ENCODE measurements at regions not wholly inside any gene's neighbourhood (a gene's known extent, or its start where the extent isn't known, plus 50 kb on each side); places are given as distances from the start of the nearest gene placed in this dataset.

GRCh38 chr4:60134099-60134498 lies 1066.0 kb upstream of the ADGRL3 start:
- DNase-seq (ENCODE audit: extremely low spot score, unreplicated experiment) = no peak
- Mint-ChIP-seq H3K27ac (ENCODE audit: unreplicated experiment) (no peak overlapping the region), H3K9me3 (ENCODE audit: unreplicated experiment) (no peaks in the 10 kb centered on the region), H3K4me1 (ENCODE audit: unreplicated experiment) (peaks cover 4% of the 10 kb centered on the region), H3K27me3 (ENCODE audit: unreplicated experiment) (no peaks in the 10 kb centered on the region), H3K4me3 (ENCODE audit: unreplicated experiment) (no peak overlapping the region), H3K36me3 (ENCODE audit: unreplicated experiment) (no peaks in the 10 kb centered on the region)
- no peak for TF ChIP-seq CTCF (IDR thresholded peaks at IDR 0.05)

GRCh38 chr4:60155088-60155487 lies 1045.0 kb upstream of the ADGRL3 start:
- Mint-ChIP-seq H3K36me3 (ENCODE audit: unreplicated experiment) (no peaks in the 10 kb centered on the region), H3K27ac (ENCODE audit: unreplicated experiment) (no peak overlapping the region), H3K4me1 (ENCODE audit: unreplicated experiment) (no peaks in the 10 kb centered on the region), H3K4me3 (ENCODE audit: unreplicated experiment) (no peak overlapping the region), H3K27me3 (ENCODE audit: unreplicated experiment) (peaks cover 15% of the 10 kb centered on the region), H3K9me3 (ENCODE audit: unreplicated experiment) (peaks cover 4% of the 10 kb centered on the region)
- TF ChIP-seq CTCF (IDR thresholded peaks at IDR 0.05) = no peak
- no peak for DNase-seq (ENCODE audit: extremely low spot score, unreplicated experiment)

GRCh38 chr4:60173103-60173502 lies 1027.0 kb upstream of the ADGRL3 start:
- no peak for TF ChIP-seq CTCF (IDR thresholded peaks at IDR 0.05)
- H3K4me3 Mint-ChIP-seq (ENCODE audit: unreplicated experiment) = no peak overlapping the region
- DNase-seq (ENCODE audit: extremely low spot score, unreplicated experiment) = no peak

GRCh38 chr4:60173718-60174117 lies 1026.4 kb upstream of the ADGRL3 start:
- H3K4me3 Mint-ChIP-seq (ENCODE audit: unreplicated experiment) = no peak overlapping the region
- no peaks in the 10 kb centered on the region for H3K36me3 Mint-ChIP-seq (ENCODE audit: unreplicated experiment)
- no peaks in the 10 kb centered on the region for H3K4me1 Mint-ChIP-seq (ENCODE audit: unreplicated experiment)
- no peak for TF ChIP-seq CTCF (IDR thresholded peaks at IDR 0.05)
- no peak for DNase-seq (ENCODE audit: extremely low spot score, unreplicated experiment)
- peaks cover 28% of the 10 kb centered on the region for H3K27me3 Mint-ChIP-seq (ENCODE audit: unreplicated experiment)
- H3K9me3 Mint-ChIP-seq (ENCODE audit: unreplicated experiment) = no peaks in the 10 kb centered on the region
- no peak overlapping the region for H3K27ac Mint-ChIP-seq (ENCODE audit: unreplicated experiment)

More at GRCh38 chr4:60173103-60173502, 1027.0 kb upstream of the ADGRL3 start:
- peaks cover 28% of the 10 kb centered on the region for H3K27me3 Mint-ChIP-seq (ENCODE audit: unreplicated experiment)
- H3K4me1 Mint-ChIP-seq (ENCODE audit: unreplicated experiment) = no peaks in the 10 kb centered on the region
- no peaks in the 10 kb centered on the region for H3K36me3 Mint-ChIP-seq (ENCODE audit: unreplicated experiment)
- H3K27ac Mint-ChIP-seq (ENCODE audit: unreplicated experiment) = no peak overlapping the region
- H3K9me3 Mint-ChIP-seq (ENCODE audit: unreplicated experiment) = no peaks in the 10 kb centered on the region

- Mint-ChIP-seq H3K36me3 (ENCODE audit: unreplicated experiment) (no peaks in the 10 kb centered on the region), H3K27me3 (ENCODE audit: unreplicated experiment) (peaks cover 32% of the 10 kb centered on the region), H3K4me1 (ENCODE audit: unreplicated experiment) (no peaks in the 10 kb centered on the region), H3K27ac (ENCODE audit: unreplicated experiment) (no peak overlapping the region), H3K9me3 (ENCODE audit: unreplicated experiment) (no peaks in the 10 kb centered on the region), H3K4me3 (ENCODE audit: unreplicated experiment) (no peak overlapping the region)
- no peak for TF ChIP-seq CTCF (IDR thresholded peaks at IDR 0.05)
- DNase-seq (ENCODE audit: extremely low spot score, unreplicated experiment) = no peak
Observed at GRCh38 chr4:60175241-60175640, 1024.9 kb upstream of the ADGRL3 start.
